Astrocyte (in vitro differentiated cells and primary cell): ENCODE measurements at regions not wholly inside any gene's neighbourhood (a gene's known extent, or its start where the extent isn't known, plus 50 kb on each side); places are given as distances from the start of the nearest gene placed in this dataset.
"Not testable (repeated sequence)": the region's sequence is repeated elsewhere in the genome, so short reads cannot be mapped to it uniquely, and the experiment has no call there.

ENCODE experiments used
- DNase-seq: peaks from one replicate; pipeline ENCODE4 v3.0.0-alpha.2; 2010; ENCODE audit warnings: low read depth
- FAIRE-seq: peaks from 2 replicates; lab custom pipeline; 2011; peaks lifted over from hg19 to GRCh38; lab: Jason Lieb, UNC
- H2AFZ ChIP-seq: 2 replicates; pipeline ENCODE4 v1.6.0; 2012; ENCODE audit warnings: low read depth, low read length, inconsistent platforms
- H3K27ac ChIP-seq: 2 replicates; pipeline ENCODE4 v1.5.1; 2011; ENCODE audit warnings: low read depth, low read length, inconsistent platforms
- H3K27me3 ChIP-seq: 2 replicates; pipeline ENCODE4 v1.6.0; 2011; ENCODE audit warnings: low read length, inconsistent platforms; ENCODE audit not compliant: insufficient read depth
- H3K36me3 ChIP-seq: 2 replicates; pipeline ENCODE4 v1.5.1; 2011; ENCODE audit warnings: low read length, inconsistent platforms; ENCODE audit not compliant: insufficient read depth
- H3K4me1 ChIP-seq: 2 replicates; pipeline ENCODE4 v1.5.1; 2011; ENCODE audit warnings: low read length, inconsistent platforms; ENCODE audit not compliant: insufficient read depth
- H3K4me2 ChIP-seq: 2 replicates; pipeline ENCODE4 v1.6.0; 2012; ENCODE audit warnings: low read length, inconsistent platforms
- H3K4me3 ChIP-seq: 2 replicates; pipeline ENCODE4 v1.5.1; 2011; ENCODE audit warnings: low read depth, mild to moderate bottlenecking, low read length, inconsistent platforms; ENCODE audit not compliant: insufficient read depth
- H3K79me2 ChIP-seq: 2 replicates; pipeline ENCODE4 v1.6.0; 2012; ENCODE audit warnings: mild to moderate bottlenecking, low read length, inconsistent platforms; ENCODE audit not compliant: insufficient read depth
- H3K9ac ChIP-seq: 2 replicates; pipeline ENCODE4 v1.6.0; 2012; ENCODE audit warnings: mild to moderate bottlenecking, low read length, inconsistent platforms
- H3K9me3 ChIP-seq: 2 replicates; pipeline ENCODE4 v1.5.1; 2012; ENCODE audit warnings: low read depth, mild to moderate bottlenecking, low read length, inconsistent platforms; ENCODE audit not compliant: insufficient read depth
- H4K20me1 ChIP-seq: 2 replicates; pipeline ENCODE4 v1.6.0; 2012; ENCODE audit warnings: low read length, inconsistent platforms; ENCODE audit not compliant: insufficient read depth
- H3K27ac Mint-ChIP-seq: one replicate; pipeline ENCODE4 v1.8.0; 2021; ENCODE audit warnings: mild to moderate bottlenecking, mixed read lengths; ENCODE audit not compliant: unreplicated experiment
- H3K27me3 Mint-ChIP-seq: one replicate; pipeline ENCODE4 v1.8.0; 2021; ENCODE audit warnings: low read depth, mixed read lengths; ENCODE audit not compliant: unreplicated experiment
- H3K36me3 Mint-ChIP-seq: one replicate; pipeline ENCODE4 v1.8.0; 2021; ENCODE audit warnings: low read depth, mixed read lengths; ENCODE audit not compliant: unreplicated experiment
- H3K4me1 Mint-ChIP-seq: one replicate; pipeline ENCODE4 v1.8.0; 2021; ENCODE audit warnings: low read depth, mixed read lengths; ENCODE audit not compliant: unreplicated experiment
- H3K4me3 Mint-ChIP-seq: one replicate; pipeline ENCODE4 v1.8.0; 2021; ENCODE audit warnings: mild to moderate bottlenecking, moderate library complexity, mixed read lengths; ENCODE audit not compliant: unreplicated experiment
- H3K9me3 Mint-ChIP-seq: one replicate; pipeline ENCODE4 v1.8.0; 2021; ENCODE audit warnings: mild to moderate bottlenecking, mixed read lengths; ENCODE audit not compliant: unreplicated experiment
- CTCF ChIP-seq: IDR thresholded peaks from 2 replicates; pipeline ENCODE4 v1.5.1; 2011; ENCODE audit warnings: low read depth, mild to moderate bottlenecking, inconsistent platforms, low read length, moderate library complexity; ENCODE audit not compliant: insufficient read depth
- EZH2 ChIP-seq: IDR thresholded peaks from 2 replicates; pipeline ENCODE4 v1.6.1; 2012; ENCODE audit warnings: mild to moderate bottlenecking, low read length, inconsistent platforms; ENCODE audit not compliant: insufficient read depth

- no peaks in the 10 kb centered on the region for H3K9me3 ChIP-seq
- no peak overlapping the region for H3K4me3 ChIP-seq
- H3K36me3 ChIP-seq = no peaks in the 10 kb centered on the region
- Mint-ChIP-seq H3K27me3 (no peaks in the 10 kb centered on the region), H3K4me1 (peaks cover 11% of the 10 kb centered on the region), H3K4me3 (no peak overlapping the region), H3K9me3 (no peaks in the 10 kb centered on the region), H3K27ac (no peak overlapping the region), H3K36me3 (no peaks in the 10 kb centered on the region)
- FAIRE-seq (no peak), DNase-seq (no peak)
- H4K20me1 ChIP-seq = no peaks in the 10 kb centered on the region
- H3K9ac ChIP-seq = no peak overlapping the region
- H2AFZ ChIP-seq = no peak overlapping the region
- no peak overlapping the region for H3K4me2 ChIP-seq
- no peaks in the 10 kb centered on the region for H3K27me3 ChIP-seq
- no peaks in the 10 kb centered on the region for H3K4me1 ChIP-seq
- no peak overlapping the region for H3K27ac ChIP-seq
- H3K79me2 ChIP-seq = no peaks in the 10 kb centered on the region
- TF ChIP-seq EZH2 = no peak
- TF ChIP-seq CTCF = no peak
Observed at GRCh38 chr2:48203668-48204067, 110.8 kb upstream of the FOXN2 start.

- H3K27me3 Mint-ChIP-seq = no peaks in the 10 kb centered on the region
- Histone ChIP-seq H3K9ac (no peak overlapping the region), H3K9me3 (no peaks in the 10 kb centered on the region), H3K4me3 (no peak overlapping the region), H3K27ac (no peak overlapping the region), H3K4me1 (peaks cover 10% of the 10 kb centered on the region), H3K79me2 (no peaks in the 10 kb centered on the region), H3K4me2 (no peak overlapping the region), H3K27me3 (no peaks in the 10 kb centered on the region), H2AFZ (no peak overlapping the region), H3K36me3 (no peaks in the 10 kb centered on the region), H4K20me1 (no peaks in the 10 kb centered on the region)
- H3K4me1 Mint-ChIP-seq = peaks cover 19% of the 10 kb centered on the region
- TF ChIP-seq EZH2 (no peak), CTCF (no peak)
- H3K9me3 Mint-ChIP-seq = no peaks in the 10 kb centered on the region
- H3K27ac Mint-ChIP-seq = no peak overlapping the region
- no peaks in the 10 kb centered on the region for H3K36me3 Mint-ChIP-seq
- no peak for FAIRE-seq
- H3K4me3 Mint-ChIP-seq = no peak overlapping the region
- DNase-seq = no peak
Observed at GRCh38 chr2:48204750-48205136, 109.7 kb upstream of the FOXN2 start.

- FAIRE-seq = no peak
- no peak for TF ChIP-seq CTCF
- TF ChIP-seq EZH2 = no peak
- no peaks in the 10 kb centered on the region for H3K9me3 Mint-ChIP-seq
- peaks cover 21% of the 10 kb centered on the region for H3K4me1 Mint-ChIP-seq
- no peak overlapping the region for H3K9ac ChIP-seq
- H3K27ac Mint-ChIP-seq = no peak overlapping the region
- H3K9me3 ChIP-seq = no peaks in the 10 kb centered on the region
- no peaks in the 10 kb centered on the region for H3K79me2 ChIP-seq
- peaks cover 11% of the 10 kb centered on the region for H3K4me1 ChIP-seq
- no peak overlapping the region for H3K4me2 ChIP-seq
- H3K27me3 Mint-ChIP-seq = no peaks in the 10 kb centered on the region
- no peak overlapping the region for H3K4me3 ChIP-seq
- no peak overlapping the region for H3K4me3 Mint-ChIP-seq
- H4K20me1 ChIP-seq = no peaks in the 10 kb centered on the region
- H3K36me3 ChIP-seq = no peaks in the 10 kb centered on the region
- H3K36me3 Mint-ChIP-seq = no peaks in the 10 kb centered on the region
- no peaks in the 10 kb centered on the region for H3K27me3 ChIP-seq
- H2AFZ ChIP-seq = peak overlapping the region; percentile 38
- no peak for DNase-seq
- no peak overlapping the region for H3K27ac ChIP-seq
Observed at GRCh38 chr2:48205137-48205798, 109.2 kb upstream of the FOXN2 start.

- H3K9me3 ChIP-seq, H3K4me3 Mint-ChIP-seq, H3K27ac Mint-ChIP-seq, H2AFZ ChIP-seq, H4K20me1 ChIP-seq, H3K36me3 ChIP-seq, H3K36me3 Mint-ChIP-seq, FAIRE-seq, H3K4me3 ChIP-seq, H3K27me3 Mint-ChIP-seq, H3K27ac ChIP-seq, H3K9me3 Mint-ChIP-seq, H3K27me3 ChIP-seq, H3K4me2 ChIP-seq, H3K79me2 ChIP-seq, DNase-seq, H3K9ac ChIP-seq: not testable (repeated sequence)
- peaks cover 11% of the 10 kb centered on the region for H3K4me1 ChIP-seq
- peaks cover 22% of the 10 kb centered on the region for H3K4me1 Mint-ChIP-seq
Observed at GRCh38 chr2:48206056-48206656, 108.3 kb upstream of the FOXN2 start.
